Left kidney (tissue), 1 donor: ENCODE measurements at regions not wholly inside any gene's neighbourhood (a gene's known extent, or its start where the extent isn't known, plus 50 kb on each side); places are given as distances from the start of the nearest gene placed in this dataset.
A peak's percentile ranks its signal among the peaks of the same experiment; 100 is the strongest.

Source experiments
- DNase-seq: peaks from one replicate; pipeline ENCODE4 v3.0.0-alpha.2; 2013

DNA sequence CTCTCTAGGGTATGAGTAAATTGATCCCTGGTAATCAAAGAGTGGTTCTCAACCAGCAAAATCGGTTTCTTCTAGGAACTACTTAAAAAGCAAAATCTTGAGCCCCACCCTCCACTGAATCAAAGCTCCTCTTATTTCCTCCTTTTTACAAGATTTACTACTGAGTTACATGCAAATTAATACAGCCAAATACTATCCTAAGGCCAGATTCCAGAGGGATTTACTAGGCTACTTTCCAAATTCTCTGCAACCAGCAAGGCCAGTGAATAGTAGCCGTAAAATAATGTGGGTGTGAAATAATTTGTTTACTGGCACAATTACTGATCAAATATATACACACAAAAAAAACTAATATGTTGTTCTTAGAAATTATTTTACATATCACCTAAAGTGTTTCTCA is 1583.8 kb downstream of the NCAM2 start:
- DNase-seq = no peak

DNA sequence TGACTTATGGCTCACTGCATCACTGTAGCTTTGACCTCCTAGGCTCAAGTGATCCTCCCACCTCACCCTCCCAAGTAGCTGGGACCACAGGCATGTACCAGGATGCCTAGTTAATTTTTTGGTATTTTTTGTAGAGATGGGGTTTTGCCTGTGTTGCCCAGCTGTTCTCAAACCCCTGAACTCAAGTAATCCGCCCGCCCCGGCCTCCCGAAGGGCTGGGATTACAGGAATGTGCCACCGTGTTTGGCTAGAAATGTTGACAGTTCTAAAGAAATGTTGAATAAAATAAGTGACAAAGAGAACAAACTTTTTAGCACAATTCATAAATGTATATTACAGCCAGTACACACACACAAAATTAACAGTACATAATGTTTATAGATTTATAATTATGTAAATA is 1586.1 kb downstream of the NCAM2 start:
- no peak for DNase-seq

DNA sequence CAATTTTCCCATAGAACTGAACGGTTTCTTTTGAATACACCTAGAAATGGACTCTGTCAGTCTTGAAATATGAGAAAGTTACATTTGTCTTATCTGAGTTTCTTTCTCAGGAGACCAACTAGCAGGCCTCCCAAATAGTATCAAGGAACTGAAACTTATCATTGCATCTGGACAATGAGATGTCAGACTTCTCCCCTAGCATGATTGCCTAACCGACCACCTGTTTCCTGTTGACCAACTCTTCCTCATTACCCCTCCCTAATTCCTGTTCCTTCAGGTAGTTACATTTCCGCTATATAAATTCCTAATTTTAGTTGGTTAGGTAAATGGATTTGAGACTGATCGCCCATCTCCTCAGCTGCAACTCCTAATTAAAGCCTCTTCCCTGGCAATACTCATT is 1587.3 kb downstream of the NCAM2 start:
- no peak for DNase-seq

DNA sequence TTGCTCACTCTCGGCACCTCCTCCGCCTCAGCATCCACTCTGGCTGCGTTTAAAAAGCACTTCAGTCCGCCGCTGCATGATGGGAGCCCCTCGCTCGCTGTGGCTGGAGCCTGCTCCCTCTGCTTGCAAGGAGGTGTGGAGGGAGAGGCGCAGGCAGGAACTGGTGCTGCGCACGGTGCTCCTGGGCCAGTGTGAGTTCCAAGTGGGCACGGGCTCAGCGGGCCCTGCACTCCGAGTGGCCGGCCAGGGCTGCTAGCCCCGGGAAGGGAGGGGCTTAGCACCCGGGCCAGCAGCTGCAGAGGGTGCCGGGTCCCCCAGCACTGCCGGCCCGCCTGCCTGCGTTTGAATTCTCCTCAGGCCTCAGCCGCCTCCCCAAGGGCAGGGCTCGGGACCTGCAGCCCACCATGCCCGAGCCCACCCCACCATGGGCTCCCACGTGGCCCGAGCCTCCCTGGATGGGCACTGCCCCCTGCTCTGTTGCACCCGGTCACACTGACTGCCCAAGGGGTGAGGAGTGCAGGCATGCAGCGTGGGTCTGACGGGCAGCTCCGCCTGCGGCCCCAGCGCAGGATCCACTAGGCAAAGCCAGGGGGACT is 1599.5 kb downstream of the NCAM2 start:
- DNase-seq = no peak

DNA sequence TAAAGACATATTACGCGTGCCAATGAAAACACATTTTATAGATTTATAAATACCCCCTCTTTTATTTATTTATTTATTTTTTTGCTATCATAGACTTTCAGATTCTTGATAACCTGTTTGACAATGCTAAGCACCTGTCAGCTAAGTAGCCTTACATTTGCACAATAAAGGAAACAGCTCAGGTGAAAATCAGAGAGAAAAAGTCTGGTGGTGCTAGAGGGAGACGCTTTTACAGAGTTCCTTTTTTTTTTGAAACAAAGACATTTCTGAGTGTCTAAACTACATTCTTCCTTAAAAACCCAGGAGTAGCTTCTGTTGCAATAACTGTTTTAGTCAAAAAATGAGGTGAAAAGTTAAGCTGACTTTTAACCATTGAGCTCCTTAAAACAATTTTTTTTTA is 1611.6 kb downstream of the NCAM2 start:
- DNase-seq = no peak

DNA sequence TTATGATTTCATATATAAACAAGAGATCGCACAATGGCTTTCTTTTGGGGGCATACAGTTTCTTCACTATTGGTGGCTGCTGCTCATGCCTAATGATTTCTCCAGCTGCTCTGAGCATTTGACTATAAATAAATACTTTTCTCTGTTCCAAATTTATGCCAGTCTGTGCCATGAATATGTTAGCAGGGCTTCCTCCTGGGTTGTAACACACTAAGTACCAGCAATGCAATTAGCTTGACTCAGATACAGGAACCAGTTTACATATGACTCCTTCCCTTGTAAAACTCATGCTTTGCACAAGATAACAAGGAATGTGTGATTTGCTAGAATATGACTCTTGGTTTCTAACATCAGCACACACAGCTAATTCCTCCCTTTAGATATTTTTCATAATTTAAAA is 1629.7 kb downstream of the NCAM2 start:
- no peak for DNase-seq

DNA sequence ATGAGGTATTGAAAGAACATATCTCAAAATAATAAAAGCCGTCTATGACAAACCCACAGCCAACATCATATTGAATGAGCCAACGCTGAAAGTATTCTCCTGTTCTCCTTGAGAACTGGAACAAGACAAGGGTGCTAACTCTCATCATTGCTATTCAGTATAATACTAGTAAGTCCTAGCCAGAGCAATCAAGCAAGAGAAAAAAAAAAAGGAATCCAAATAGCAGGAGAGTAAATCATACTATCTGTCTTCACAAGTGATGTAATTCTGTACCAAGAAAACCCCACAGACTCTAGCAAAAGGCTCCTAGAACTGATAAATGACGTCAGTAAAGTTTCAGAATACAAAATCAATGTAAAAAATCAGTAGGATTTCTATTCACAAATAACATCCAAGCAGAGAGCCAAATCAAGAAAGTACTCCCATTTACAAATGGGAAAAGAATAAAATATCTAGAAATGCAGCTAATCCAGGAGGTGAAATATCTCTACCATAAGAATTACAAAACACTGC is 1632.8 kb downstream of the NCAM2 start:
- no peak for DNase-seq

DNA sequence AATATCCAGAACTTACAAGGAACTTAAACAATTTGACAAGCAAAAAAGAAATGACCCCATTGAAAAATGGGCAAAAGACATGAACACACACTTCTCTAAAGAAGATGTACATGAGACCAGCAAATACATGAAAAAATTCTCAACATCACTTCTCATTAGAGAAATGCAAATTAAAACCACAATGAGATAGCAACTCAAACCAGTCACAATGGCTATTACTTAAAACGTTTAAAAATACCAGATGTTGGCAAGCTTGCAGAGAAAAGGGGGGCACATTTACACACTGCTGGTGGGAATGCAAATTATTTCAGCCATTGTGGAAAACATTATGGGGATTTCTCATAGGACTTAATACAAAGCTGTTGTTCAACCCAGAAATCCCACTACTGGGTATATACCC is 1634.0 kb downstream of the NCAM2 start:
- no peak for DNase-seq

DNA sequence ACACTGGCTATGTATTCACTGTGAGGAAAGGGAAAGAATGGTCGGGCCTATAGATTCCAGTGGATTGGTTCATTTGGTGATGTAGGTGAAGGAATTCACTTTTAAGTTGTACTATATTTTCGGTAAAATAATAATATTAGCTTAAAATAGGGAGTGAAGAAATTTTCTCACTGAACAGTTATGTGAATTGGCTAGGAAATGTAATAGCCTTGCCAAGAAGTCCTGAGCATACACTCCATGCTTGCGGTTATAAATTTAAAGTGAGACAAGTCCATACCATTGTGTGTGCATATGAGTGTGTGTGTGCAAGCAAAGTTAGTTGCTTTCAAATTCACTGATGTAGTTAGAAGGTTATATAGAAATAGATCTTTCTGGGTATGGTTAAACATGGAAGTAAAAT is 1651.0 kb downstream of the NCAM2 start:
- no peak for DNase-seq

DNA sequence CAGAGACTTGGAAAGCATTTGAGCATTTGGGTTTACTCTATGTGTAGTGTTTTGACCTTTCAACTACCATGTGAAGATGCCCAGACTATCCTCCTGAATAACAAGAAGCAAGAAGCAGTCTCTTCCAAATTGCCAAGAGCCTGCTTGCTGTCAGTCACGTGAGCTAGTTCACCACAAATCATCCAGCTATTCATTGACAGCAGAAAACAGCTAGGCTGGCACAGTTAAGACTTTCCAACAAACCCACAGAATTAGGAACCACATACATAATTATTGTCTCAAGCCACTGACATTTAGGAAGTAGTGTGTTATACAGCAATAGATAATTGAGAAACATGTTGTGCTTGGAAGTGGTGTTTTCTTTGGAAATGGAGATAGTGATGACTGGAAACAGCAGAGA is 1652.0 kb downstream of the NCAM2 start:
- DNase-seq = no peak

DNA sequence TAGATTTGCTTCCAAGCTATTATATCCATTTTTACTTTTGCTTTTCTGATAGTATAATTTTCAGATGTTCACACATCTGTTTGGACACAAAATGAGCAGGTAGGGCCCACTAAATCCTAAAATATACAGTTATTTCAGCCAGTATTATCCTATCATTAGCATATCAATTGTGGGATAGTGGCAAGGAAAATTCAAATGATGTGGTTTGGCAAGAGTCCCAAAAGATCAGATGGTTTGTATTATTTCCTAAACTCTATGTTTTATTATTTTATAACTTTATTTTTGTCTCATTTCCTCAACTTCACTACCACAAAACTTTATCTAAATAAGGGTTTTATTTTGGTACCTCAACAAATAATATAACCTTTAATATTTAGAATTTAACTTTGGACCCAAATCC is 1659.6 kb downstream of the NCAM2 start:
- DNase-seq = no peak

DNA sequence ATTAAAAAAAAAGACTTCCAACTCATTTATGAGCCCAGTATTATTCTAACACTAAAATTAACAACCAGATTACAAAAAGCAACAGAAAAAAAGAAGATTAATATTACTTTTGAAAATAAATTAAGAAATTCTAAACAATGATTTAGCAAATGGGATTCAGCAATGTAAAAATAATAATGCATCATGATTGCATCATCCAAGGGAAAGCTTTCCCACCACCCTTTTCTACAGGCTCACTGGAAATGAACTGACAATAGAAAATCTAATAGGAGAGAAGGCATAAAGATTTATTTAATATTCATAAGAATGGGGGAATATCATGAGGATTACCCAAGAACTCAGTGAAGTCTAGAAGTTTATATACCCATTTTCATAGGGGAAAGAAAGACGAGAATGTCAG is 1671.9 kb downstream of the NCAM2 start:
- DNase-seq = no peak

DNA sequence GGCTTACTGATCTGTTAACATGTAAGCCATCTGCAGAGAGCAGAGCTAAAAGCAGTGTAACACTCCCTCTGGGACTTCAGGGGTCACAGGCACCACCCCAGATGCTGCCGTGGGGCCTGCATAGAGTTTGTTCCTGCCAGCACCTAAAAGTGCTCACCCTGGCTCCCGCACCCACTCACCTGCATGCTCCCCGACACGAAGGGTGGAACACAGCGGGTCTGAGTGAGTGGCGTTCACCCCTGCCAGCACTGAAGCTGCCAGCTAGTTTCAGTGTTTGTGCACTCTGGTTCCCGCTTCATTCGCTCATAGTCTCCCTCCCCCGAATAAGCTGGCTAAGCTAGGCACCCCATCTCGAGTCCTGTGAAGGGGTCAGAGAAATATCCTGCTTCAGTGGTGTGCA is 1681.0 kb downstream of the NCAM2 start:
- no peak for DNase-seq

DNA sequence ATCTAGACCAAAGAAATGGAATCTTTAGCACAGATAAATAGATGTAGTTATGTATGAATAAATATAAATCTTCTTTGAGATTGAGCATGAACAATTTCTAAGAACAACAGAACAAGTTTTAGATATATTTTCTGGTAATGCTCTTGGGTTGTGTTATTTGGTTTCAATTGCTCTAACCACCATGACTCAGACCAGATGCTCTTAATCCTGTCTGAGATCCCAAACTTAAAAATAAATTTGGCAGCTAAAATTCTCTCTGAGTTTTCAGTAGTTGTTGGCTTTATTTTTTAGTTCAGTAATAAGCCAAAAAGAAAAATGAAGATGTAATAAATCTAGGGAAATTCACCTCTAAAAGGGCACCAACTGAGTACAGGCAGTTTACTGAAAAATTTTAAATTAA is 1693.4 kb downstream of the NCAM2 start:
- DNase-seq = no peak

DNA sequence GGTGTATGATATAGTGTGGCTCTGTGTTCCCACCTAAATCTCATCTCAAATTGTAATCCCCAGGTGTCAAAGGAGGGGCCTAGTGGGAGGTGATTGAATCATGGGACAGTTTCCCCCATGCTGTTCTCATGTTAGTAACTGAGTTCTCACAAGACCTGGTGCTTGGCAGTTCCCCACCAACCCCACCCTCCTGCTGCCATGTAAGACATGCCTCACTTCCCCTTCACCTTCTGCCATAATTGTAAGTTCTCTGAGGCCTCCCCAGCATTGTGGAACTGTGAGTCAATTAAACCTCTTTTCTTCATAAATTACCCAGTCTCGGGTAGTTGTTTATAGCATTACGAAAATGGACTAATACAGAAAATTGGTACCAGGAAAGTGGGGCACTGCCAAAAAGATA is 1705.3 kb downstream of the NCAM2 start:
- DNase-seq = no peak

DNA sequence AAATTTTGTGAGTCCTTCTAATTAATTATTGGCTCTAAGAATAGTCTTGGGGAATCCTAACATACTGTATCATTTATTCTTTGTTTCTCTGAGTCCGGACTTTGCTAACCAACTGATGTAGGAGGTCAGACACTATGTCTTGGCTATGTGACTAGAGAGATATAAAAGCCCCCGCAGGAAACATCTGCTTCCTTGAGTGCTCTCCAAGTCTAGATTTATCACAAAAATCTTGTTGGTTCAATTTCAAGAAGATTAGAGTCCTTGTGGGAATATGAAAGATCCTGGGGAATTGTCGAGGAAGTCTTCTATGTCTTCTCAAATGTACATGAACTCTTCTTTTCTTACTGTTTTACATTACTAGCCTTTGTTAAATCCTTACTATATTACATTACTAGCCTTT is 1712.5 kb downstream of the NCAM2 start:
- peak; percentile 1 for DNase-seq

DNA sequence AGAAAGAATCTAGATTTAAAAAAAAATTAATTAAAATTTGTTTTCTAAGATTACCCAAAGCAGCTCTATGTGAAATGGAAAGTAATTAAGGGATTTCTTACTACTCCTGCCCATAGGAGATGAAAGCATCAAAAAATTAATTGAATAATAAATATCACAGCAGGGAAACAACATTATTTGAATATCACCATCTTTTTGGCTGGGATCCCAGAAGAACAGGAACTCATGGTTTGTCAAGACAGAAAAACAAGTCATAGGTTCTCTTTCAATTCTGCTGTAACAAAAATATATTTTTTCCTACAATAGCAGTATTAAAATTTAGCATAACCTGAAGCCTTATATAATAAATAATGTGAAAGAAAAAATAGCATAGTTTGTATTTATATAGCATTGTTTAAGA is 1713.4 kb downstream of the NCAM2 start:
- peak; percentile 3 for DNase-seq

DNA sequence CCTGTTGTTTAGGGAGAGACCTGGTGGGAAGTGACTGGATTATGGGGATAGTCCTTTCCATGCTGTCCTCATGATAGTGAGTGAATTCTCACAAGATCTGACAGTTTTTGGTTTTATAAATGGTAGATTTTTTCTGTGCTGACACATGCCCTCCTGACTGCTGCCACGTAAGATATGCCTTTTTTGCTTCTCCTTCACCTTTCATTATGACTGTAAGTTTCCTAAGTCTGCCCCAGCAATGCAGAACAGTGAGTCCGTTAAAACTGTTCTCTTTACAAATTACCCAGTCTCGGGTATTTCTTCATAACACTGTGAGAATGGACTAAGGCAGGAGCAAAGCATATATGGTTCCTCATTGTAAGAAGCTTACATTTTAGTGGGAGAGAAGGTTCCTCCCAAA is 1727.2 kb downstream of the NCAM2 start:
- DNase-seq = no peak

DNA sequence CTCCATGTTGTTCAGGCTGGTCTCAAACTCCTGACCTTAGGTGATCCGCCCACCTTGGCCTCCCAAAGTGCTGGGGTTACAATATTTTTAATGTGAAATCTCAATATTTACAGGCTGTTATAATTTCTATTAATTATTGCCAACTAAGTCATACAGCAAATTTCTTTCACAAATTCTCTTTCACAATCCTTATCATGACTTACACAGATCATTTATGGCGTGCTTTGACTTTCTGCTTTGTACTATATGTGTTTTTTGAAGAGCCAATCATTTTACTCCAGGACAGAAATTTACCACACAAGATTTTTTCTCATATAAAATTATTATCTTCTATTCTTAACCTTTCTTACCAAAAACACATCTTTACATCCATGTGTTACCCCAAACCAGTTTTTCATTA is 1729.9 kb downstream of the NCAM2 start:
- DNase-seq = no peak

DNA sequence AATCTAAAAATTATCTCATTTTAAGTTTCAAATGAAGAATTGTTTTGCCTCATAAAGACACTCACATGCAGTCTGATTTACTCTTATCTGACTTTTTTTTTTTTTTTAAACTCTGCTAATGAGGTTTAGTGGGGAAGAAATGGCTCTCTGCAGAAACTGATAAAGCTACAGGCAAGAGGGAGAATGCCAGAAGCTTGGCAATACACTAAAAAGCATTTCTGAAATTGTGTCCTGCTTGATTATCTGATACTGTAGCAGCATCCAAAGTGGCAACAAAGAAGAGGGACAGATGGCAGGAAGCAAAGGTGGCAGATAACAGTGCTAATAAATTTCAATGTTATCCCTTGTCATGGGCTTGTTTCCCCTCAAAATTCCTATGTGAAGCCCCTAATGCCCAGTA is 1744.9 kb downstream of the NCAM2 start:
- no peak for DNase-seq

DNA sequence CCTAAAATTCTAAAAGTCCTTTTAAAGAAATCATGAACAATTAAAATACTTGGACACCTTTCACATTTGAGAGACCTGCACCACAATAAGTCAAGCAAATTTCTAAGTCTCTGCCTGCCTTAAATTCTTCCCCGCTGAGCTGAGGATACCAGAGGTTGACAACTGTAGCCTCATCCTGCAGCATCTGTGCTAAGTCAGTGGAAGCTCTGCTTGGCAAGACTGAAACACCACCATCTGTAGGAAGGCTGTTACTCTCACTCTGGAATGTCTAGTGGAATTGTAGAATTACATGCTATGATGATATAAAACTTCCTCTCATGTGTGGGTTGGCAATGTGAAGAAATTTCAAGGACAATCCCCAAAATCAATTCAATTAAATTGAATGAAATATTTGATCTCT is 1756.5 kb downstream of the NCAM2 start:
- no peak for DNase-seq

DNA sequence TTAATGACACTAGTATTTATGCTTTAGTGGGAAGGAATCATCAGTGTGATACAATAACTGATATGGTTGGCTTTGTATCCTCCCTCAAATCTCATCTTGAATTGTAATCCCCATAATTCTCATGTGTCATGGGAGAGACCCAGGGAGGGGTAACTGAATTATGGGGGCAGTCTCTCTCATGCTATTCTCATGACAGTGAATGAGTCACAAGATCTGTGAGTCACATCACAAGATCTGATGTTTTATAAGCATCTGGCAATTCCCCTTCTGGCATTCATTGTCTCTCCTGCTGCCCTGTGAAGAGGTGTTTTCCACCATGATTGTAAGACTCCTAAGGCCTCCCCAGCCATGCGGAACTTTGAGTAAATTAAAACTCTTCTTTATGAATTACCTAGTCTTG is 1760.3 kb downstream of the NCAM2 start:
- DNase-seq = no peak

DNA sequence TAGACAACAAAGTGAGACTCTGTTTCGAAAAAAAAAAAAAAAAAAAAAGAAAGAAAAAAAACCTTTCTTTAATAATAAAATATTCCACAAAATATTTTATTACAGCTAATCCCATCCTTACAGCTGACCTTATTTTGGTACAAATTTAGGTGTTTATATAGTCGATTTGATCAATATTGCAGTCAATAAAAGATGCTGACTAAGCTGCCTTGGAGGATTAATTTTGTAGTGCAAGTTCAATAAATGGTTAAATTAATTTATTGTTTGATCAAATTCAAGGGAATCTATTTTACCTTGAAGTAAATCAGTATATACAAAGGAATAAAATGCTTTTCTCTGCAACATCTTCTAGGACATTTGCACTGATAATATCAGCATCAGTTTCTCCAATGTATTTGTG is 1764.3 kb downstream of the NCAM2 start:
- no peak for DNase-seq

DNA sequence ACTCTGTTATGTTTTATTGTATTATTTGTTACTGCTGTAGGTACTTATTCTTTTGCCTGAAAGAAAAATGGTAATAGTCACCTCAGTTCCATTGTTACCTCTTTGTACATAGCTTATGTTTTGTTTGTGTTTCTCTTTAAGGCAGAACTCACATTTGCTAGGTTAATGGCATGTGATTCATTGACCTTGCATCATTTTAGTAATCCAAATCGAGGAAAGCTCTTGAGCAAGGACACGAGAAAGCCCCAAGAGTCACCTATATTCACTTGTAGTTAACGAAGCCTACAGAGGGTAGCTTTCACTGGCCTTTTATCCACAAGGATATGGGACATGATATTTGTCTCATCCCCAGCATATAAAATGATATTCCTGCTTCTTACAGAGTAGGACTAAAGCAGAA is 1765.2 kb downstream of the NCAM2 start:
- DNase-seq = no peak

DNA sequence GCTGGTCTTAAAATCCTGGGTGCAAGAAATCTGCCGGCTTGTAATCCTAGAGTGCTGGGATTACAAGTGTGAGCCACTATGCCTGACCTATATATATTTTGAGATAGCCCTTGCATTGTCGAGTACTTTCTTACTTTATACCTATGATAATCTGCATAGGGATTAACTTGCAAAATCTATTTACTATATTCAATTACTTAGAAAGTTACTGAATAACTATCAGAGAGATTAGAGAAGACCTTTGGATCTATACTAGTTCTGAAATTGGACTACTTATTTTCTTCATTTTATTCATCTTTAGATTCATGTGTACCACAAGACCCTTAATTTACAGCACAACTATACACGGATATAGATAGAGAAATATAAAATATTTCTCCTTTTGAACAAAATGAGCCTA is 1766.0 kb downstream of the NCAM2 start:
- DNase-seq = no peak
